Glomerular visceral epithelial cell (primary cell): ENCODE measurements at regions not wholly inside any gene's neighbourhood (a gene's known extent, or its start where the extent isn't known, plus 50 kb on each side); places are given as distances from the start of the nearest gene placed in this dataset.

Source experiments
- DNase-seq: peaks from one replicate; pipeline ENCODE4 v3.0.0-alpha.2; 2016; ENCODE audit errors: extremely low spot score

DNA sequence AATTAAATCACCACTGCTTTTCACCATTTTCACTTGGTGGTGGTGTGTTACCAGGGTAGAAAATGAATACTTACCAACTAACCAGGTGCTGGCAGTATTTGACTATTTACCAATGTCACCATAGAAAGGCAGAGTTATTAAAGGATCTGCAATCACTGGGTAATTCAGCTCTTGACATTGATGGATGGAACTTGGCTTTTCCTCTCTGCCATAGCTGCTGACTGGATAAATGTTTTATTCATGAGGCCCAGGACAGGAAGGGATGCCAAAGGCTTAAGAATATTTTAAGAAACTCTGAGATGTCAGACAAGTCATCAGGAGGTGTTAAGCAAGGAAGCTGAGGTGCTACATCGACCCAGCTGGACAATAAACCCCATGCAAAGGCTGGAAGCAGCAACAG, 495.5 kb upstream of the CFAP20DC start:
- DNase-seq = no peak

GRCh38 chr3:59542276-59542675, 492.5 kb upstream of the CFAP20DC start:
- no peak for DNase-seq

DNA sequence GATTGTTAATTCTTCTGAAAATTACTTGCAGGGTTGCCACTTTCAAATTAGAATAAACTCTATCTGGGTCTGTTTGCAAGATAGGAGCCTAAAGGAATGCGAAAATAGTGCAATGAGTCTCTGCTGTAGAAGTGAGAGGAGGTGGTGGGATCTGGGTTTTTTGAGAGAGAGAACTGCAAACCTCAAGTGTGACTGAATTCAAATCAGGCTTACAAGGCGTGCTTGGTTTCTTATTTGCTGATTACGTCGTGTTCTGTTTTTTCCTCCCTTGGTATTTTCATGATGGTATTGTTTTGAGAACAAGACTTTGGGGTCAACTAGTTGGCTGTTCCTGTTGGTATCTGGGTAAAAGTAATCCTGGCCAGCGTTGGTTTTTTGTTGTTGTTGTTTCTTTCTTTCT, 490.9 kb upstream of the CFAP20DC start:
- DNase-seq = no peak

DNA sequence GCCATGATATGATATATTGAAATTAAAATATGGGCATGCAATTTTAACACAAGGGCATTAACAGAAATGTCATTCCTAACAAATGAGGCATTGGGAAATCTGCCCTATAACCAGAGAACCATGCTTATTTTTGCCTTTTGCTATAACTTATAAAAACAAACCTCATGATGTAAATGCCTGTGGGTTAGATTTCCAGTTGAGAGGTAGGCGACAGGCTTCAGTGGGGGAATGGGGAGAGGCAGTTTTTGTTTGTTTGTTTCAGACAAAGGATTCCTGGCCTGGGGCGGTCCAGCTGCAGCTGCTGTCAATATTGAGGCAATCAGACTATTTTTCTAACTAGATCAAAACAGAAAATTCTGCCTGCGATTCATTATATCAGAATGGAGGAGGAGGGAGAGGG, 490.4 kb upstream of the CFAP20DC start:
- no peak for DNase-seq

DNA sequence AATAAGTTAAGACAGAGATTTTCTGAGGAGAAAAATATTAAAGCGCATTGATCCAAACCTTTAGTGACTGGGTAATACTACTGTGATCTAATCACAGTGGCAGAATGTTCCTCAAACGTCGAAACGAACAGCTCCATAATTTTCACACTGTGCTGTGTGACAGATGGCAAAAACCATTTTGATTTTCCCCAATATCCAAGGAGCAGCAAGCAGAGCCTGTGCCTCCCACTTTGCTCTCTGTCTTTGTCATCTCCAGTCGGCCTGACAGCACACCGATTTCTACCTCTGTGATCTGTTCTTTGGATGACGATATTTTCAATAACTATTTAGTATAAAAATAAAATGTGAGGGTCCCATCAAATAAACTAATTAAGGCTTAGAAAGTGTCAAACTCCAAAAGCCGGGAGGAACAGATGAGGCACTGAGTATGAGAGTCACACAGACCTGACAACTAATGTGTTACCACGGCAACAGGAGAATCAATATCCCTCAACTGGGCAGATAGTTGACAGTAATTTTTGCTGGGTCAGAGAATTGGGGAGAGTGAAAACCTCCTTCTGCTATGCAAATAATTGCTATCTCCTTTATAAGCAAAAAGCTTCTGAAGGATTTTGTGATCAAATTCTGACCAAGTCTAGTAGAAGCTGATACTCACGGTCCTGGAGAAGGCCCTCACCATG, 489.1 kb upstream of the CFAP20DC start:
- no peak for DNase-seq

DNA sequence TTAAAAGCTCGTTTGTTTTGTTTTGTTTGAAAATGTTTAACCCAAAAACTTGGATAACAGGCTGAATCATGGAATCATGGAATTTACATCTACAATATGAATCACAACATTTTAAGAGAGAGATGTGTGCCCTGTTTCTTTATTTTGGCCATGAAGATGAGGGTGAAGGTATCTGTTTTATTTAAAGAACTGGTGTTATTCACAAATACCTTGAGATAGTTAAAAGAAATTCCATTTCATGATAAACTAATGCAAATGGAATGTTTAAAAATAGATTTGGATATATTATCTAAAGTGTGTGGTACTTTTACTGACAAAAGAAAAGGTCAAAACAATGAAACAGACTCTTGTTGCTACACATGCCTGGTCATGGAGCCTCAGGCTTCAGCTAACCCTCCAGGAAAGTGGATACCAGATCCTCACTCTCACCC, 486.0 kb upstream of the CFAP20DC start:
- DNase-seq = no peak

GRCh38 chr3:59531994-59532393, 482.2 kb upstream of the CFAP20DC start:
- no peak for DNase-seq

GRCh38 chr3:59531066-59531745, 481.4 kb upstream of the CFAP20DC start:
- no peak for DNase-seq

DNA sequence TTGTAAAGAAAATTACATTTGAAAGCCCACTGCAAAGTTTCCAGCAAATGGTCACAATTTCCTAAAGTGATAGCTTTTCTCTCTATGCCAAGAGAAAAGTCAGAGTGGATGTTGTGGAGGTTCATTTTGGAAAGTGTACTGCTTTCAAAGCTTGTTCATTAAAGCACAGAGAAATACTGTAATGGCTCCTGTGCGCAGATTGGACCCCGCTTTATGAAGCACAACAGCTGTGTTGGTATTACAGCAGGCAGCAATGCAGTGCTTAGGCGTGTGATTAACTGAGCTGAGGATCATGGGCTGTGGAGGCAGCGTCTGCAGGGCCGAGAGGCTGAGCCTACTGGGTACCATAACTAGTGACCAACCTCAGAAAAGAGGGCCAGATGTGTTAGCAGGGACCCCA, 478.4 kb upstream of the CFAP20DC start:
- no peak for DNase-seq

- no peak for DNase-seq
These were observed 477.7 kb upstream of the CFAP20DC start for GRCh38 chr3:59527493-59527892.

DNA sequence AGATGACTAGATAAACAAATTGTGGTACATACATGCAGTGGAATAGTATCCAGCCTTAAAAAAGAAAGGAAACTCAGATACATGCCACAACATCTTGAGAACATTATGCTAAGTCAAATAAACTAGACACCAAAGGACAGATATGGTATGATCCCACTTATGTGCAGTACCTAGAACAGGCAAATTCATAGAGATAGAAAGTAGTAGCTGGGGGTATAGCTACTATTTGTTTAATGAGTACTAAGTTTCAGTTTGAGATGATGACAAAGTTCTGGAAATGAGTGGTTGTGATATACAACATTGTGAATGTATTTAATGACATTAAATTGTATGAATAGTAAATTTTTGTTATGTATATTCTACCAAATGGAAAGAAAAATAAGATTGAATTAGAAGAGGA, 477.2 kb upstream of the CFAP20DC start:
- DNase-seq = no peak

GRCh38 chr3:59522550-59522949, 472.7 kb upstream of the CFAP20DC start:
- DNase-seq = no peak

DNA sequence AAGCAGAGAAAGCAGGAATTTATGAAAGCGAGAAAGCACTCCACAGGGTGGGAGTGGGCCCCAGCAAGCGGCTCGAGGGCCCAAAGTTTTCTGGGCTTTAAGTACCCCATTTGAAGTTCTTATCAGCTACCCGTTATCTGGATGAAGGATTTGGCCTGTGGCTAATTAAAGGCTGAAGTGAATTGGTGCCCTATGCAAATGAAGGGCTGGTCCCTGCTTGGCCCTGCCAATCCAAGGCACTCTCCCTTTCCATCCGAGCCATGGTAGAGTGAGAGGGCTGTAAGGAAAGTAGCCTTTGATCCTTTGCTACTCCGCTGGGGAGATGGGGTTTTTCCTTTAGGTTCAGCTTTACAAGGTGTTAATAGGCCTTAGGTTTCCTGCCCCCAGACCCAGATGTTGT, 469.3 kb upstream of the CFAP20DC start:
- DNase-seq = no peak

DNA sequence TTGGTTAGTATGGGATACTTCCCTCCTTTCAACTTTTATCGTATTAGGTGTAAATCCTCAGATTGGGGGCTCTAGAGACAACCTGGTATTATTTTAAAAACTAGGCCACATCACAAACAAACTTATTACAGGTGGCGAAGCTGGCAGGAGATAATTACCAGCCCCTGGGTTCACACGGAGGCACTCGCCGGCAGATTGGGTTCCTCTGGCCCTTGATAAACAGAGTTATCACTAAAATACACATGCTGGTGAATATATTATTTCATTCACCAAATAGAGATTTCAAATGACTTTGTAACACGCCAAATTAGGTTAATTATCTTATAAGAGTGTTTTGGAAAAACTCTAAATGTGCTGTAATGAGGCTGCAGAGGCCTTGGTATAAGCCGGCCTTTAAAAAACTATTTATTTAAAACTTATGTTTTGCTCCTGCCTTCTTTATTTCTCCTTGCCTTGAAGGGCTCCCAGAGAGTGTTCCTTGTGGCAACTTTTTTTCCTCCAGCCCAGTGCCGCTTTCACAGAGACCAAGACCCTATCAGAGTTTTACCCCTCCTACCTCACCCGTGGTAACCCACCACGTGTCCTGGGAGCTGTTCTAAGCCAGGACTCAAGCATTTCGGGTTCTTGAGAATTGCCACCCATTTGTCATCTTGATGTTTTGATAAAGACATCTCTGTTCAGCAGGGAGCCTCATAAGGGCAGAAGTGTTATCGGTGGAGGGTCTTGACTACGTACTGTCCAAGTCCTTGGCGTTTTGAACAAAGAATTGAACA, 468.6 kb upstream of the CFAP20DC start:
- no peak for DNase-seq

DNA sequence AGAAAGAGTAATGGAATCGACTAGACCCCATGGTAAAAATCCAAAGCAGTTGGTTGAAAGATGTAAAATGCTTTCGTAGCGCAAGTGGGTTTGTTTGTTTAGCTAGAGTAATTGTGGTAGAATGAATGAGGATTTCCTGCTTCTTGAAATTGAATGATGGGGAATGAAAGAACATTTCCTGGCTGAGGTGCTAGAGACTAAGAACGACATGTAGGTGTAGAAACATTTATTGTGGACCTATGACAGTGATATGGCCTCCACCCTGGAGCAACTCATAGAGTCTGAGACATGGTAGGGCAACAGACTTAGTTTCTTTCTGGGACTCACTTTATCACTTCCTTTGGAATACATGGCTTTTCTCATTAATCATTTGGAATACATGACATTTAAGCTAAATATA, 467.6 kb upstream of the CFAP20DC start:
- no peak for DNase-seq

DNA sequence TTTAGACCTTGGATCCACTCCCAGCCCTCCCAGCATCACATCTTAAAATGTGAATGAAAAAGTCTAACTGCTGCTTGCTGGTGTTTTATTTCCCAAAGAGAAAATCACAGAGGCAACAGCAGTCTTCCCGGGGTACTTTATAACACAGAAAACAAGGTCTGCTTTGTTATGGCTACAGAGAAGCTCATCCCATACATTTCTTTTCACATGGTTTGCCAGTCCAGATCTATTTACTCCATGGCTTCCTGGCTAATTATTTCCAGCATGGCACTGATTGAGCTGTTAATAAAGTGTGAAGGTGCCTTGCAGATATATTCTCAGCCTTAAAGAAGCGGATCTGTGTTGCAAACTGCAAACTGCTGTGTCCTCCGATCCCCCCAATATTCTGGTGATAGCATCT, 466.1 kb upstream of the CFAP20DC start:
- DNase-seq = no peak

- DNase-seq = no peak
These were observed 465.1 kb upstream of the CFAP20DC start for GRCh38 chr3:59514865-59515482.

- no peak for DNase-seq
These were observed 463.7 kb upstream of the CFAP20DC start for GRCh38 chr3:59513570-59513969.

DNA sequence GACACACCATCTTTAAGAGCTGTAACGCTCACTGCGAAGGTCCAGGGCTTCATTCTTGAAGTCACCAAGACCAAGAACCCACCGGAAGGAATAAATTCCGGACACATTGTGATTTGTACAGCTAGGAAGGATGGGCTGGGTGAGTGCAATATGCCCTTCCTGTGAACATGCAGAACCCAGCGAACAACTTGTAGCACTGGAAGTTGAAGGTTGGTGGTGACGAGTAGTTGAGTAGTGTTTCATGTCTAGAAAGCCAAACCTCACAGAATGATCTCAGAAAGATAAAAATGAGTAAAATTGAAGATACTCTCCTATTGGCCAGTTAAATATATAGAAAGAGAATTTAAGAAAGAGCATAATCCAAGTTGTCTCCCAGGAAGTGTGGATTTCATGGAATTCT, 462.2 kb upstream of the CFAP20DC start:
- no peak for DNase-seq

- no peak for DNase-seq
These were observed 460.8 kb upstream of the CFAP20DC start for GRCh38 chr3:59510576-59510975.

DNA sequence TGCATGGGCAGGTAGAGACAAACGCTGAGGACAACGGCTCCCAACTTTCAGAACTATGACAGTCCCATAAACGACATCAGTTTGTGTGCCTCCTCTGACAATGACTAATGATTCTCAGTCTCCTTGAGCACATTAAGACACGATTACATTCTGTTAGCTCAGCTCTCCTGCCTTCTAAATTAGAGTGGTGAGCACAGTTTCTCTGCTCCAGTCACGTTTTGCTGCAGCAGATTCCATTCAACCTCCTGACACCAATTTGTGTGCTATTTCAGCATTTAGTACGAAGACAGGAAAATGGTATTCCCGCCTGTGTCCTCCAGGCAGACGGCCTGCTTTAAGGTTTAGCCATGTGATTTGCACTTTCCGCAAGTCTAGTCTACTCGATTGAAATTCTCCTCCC, 458.4 kb upstream of the CFAP20DC start:
- no peak for DNase-seq

DNA sequence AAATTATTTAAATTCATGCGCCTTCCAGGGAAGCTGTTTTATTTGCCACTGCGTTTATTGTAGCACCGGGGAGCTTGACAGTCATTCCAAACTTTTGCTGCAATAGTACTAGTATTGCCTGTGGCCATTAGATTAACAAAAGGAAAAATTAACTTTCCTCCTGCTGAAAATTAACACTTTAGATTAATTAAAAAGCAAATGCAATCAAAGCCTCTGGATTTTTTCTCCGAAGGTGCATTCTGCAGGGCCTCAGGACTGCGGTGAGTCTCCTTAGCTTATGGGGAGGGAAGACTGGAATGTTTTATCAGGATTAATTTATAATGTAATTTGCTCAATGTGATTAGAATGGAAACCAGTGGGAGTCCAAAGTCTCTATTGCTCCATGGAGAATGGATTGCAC, 456.4 kb upstream of the CFAP20DC start:
- no peak for DNase-seq

GRCh38 chr3:59503441-59503840, 453.6 kb upstream of the CFAP20DC start:
- DNase-seq = no peak
